ENCODE measurements at regions not wholly inside any gene's neighbourhood (a gene's known extent, or its start where the extent isn't known, plus 50 kb on each side); places are given as distances from the start of the nearest gene placed in this dataset.
"Not testable (repeated sequence)": the region's sequence is repeated elsewhere in the genome, so short reads cannot be mapped to it uniquely, and the experiment has no call there.

GRCh38 chr5:84453405-84453804, 68.7 kb upstream of the EDIL3 start:
- no peak for DNase-seq

- no peak for DNase-seq
Observed at GRCh38 chr5:84450617-84451414, 66.1 kb upstream of the EDIL3 start.

- no peak for DNase-seq
Observed at GRCh38 chr5:84445049-84445685, 60.5 kb upstream of the EDIL3 start.

- no peak for DNase-seq
Observed at GRCh38 chr5:84438456-84438855, 53.8 kb upstream of the EDIL3 start.

GRCh38 chr5:84437673-84438315, 53.1 kb upstream of the EDIL3 start:
- no peak for DNase-seq

- DNase-seq: no peak
Observed at GRCh38 chr5:84436866-84437265, 52.2 kb upstream of the EDIL3 start.

- DNase-seq: not testable (repeated sequence)
Observed at GRCh38 chr5:84435861-84436346, 51.2 kb upstream of the EDIL3 start.
